ENCODE measurements at regions not wholly inside any gene's neighbourhood (a gene's known extent, or its start where the extent isn't known, plus 50 kb on each side); places are given as distances from the start of the nearest gene placed in this dataset.
"Not testable (repeated sequence)": the region's sequence is repeated elsewhere in the genome, so short reads cannot be mapped to it uniquely, and the experiment has no call there.

DNA sequence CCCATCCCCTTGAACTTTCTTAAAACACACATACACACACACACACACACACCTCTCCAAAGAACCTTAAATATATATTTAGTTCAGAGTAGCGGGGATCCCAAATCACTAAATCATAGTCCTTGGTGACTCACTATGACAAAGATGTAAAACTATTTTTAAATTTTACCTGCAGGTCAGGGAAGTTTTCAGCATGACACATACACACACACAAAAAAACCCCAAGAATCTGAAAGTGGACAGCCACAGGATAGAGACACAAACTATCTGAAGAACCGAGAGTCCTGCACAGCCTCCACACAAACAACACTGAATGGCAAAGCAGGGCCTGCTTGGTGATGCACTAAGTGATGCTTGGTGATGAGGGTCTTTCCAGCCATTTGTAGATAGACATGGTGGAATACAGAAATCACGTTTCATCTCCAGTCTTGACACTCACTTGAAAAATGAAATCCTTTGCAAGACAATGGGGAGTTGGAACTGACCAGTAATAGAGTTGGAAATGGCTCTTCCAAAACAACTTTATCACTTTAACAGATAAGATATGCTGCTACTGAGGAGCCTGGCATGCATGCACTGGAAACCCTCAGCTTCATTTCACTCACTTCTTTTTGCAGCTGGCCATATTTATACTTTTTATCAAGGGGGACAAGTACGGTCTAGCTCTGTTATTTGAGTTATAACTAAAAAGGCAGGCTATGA lies 307.3 kb downstream of the RAPGEF2 start:
- no peaks in the 10 kb centered on the region for H3K36me3 Mint-ChIP-seq
- H3K9me3 Mint-ChIP-seq, result no peaks in the 10 kb centered on the region
- DNase-seq (ENCODE audit: low spot score in 2 of 2), result no peak
- no peak for ATAC-seq
- no peak overlapping the region for H3K27ac Mint-ChIP-seq

DNA sequence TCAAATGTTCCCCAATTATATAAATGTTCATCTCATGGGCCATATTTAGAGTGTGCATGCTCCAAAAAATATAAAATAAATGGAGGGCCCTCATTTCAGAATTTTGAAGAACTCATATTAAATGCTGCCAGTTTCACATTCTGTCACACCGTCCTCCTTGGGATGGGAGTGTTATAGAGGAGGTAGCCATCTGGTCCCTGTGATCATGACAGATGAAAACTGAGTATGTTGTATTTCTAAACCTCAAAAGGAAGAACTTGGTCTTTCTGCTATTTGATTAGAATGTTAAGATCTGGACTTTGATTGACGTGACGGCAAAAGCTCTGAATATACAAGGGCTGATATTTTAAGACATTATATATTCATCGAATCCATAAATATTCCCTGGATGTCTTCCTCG lies 308.0 kb downstream of the RAPGEF2 start:
- Mint-ChIP-seq H3K9me3 (no peaks in the 10 kb centered on the region), H3K36me3 (no peaks in the 10 kb centered on the region), H3K27ac (no peak overlapping the region)
- ATAC-seq (no peak), DNase-seq (ENCODE audit: low spot score in 2 of 2) (no peak)

DNA sequence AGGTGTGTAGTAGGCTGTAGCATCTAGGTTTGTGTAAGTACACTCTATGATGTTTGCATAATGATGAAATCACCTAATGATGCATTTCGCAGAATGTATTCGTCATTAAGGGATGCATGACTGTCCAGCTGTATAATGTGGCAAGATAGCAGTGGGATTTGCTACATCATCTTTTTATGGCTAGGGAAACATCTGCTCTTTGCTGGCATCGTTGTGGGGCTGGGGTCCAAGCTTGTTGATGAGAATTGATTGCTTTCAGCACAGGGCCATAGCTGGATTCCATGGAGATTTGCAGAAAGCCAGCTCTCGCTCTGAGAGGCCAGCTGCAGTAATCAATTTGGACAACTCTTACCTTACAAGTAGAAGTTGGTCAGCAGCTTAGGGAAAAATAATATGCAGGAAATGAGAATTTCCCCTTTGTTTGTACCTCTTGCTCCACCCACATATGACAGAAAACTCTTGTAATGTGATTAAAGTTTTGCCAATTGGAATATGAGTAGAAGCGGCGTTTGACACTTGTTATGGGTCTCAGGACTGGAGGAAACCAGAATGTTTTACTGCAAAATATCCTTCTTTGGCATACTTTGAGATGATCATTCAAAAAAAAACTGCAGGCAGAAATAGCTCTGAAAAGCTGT lies 310.5 kb downstream of the RAPGEF2 start:
- H3K9me3 Mint-ChIP-seq, result peaks cover 0 to 5% of the 10 kb centered on the region in 2 donors
- DNase-seq (ENCODE audit: low spot score in 2 of 2) (no peak), ATAC-seq (no peak)
- no peaks in the 10 kb centered on the region for H3K36me3 Mint-ChIP-seq
- H3K27ac Mint-ChIP-seq, result no peak overlapping the region

DNA sequence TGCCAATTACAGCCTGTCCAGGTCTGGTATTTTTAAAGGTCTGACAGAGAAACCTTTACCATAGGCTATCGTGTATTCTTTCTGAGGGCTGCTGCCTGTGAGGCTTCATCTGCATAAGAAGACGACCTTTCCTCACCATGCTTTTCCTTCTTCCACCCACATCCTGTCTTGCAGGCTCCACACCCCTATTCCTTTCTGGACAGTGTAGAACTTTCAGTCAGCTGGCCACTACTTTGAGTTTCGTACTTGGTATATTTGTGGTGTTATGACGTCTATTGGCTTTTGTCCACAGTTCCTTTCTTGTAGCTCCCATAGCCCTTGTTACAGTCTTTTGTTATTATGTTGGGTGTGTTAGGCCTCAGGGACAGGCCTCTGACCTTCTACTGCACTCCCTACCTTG lies 311.4 kb downstream of the RAPGEF2 start:
- DNase-seq (ENCODE audit: low spot score in 2 of 2) (no peak), ATAC-seq (no peak)
- Mint-ChIP-seq H3K36me3 (no peaks in the 10 kb centered on the region), H3K27ac (peak overlapping the region in 1 of 2 donors; percentile 58), H3K9me3 (peaks cover 0 to 5% of the 10 kb centered on the region in 2 donors)

DNA sequence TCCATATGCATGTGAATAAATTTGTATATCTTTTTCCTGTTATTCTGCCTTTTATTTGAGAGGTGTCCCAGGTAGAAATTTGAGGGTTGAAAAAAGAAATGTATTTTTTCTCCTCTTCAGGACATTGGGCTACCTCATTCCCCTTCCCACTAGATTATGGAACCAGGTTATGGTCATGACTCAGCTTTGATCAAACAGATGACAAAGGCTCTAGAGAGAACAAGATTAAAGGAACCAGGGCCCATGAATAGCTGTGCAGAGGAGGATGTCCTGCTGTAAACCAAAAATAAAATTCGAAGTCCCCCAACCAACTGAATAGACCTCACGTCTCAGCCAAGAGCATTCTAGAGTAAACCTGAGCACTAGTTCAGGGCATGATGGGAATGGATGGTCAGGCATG lies 313.2 kb downstream of the RAPGEF2 start:
- no peaks in the 10 kb centered on the region for H3K36me3 Mint-ChIP-seq
- ATAC-seq (no peak), DNase-seq (ENCODE audit: low spot score in 2 of 2) (no peak)
- H3K9me3 Mint-ChIP-seq, result peaks cover 0 to 9% of the 10 kb centered on the region in 2 donors
- no peak overlapping the region for H3K27ac Mint-ChIP-seq

DNA sequence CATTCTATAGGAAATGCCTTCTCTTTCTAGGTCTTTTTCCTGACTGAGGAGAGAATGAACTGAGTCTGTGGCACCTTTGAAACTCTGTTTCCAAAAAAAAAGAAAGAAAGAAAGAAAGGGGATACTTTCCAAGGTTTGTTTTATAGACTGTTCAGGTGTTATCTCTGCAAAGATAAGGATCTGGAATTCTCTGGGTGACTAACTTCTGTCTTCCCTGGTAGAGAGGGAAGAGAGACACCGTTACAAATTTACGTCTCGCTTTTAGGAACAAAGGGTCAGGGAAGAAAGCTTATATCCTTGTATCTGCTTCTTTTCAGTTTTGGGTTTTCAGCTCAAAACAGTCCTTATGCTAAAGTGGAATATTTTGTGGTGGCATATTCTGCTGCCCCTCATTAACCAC lies 314.1 kb downstream of the RAPGEF2 start:
- Mint-ChIP-seq H3K27ac (no peak overlapping the region), H3K36me3 (no peaks in the 10 kb centered on the region), H3K9me3 (peaks cover 0 to 9% of the 10 kb centered on the region in 2 donors)
- no peak for DNase-seq (ENCODE audit: low spot score in 2 of 2)
- ATAC-seq, result no peak

DNA sequence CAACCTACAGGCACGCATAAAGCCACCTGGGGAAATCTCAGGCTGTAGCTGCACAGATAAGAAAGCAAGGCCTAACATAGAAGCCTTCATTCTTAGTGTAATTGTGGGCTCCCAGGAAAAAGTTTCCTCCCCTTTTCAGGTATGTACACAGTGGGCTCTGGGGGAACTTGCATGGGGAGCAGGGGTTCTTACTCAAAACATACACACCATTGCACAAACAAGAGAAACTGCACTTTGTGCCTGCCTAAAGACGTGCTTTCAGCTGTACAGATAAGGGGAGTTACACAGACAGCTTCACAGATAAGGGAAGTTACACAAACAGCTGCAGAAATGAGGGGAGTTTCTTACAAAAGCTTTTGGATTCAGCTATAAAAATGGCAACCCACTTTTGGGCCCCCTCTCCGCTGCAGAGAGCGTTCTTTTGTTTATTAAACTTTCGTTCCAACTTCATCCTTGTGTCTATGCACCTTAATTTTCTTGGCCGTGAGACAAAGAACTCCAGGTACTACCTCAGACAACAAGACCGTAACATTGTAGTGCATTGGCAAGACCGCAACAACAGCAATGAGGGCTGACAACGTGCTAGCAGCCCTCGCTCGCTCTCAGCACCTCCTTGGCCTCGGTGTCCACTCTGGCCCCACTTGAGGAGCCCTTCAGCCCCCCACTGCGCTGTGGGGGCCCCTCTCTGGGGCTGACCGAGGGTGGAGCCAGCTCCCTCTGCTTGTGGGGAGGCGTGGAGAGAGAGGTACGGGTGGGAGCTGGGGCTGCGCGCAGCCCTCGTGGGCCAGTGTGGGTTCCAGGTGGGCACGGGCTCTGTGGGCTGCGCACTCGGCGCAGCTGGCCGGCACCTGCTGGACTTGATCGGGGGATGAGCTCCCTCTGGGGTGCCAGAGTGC lies 317.5 kb downstream of the RAPGEF2 start:
- no peak overlapping the region for H3K27ac Mint-ChIP-seq
- peaks cover 0 to 9% of the 10 kb centered on the region in 2 donors for H3K9me3 Mint-ChIP-seq
- H3K36me3 Mint-ChIP-seq, result no peaks in the 10 kb centered on the region
- ATAC-seq (no peak), DNase-seq (ENCODE audit: low spot score in 2 of 2) (no peak)

DNA sequence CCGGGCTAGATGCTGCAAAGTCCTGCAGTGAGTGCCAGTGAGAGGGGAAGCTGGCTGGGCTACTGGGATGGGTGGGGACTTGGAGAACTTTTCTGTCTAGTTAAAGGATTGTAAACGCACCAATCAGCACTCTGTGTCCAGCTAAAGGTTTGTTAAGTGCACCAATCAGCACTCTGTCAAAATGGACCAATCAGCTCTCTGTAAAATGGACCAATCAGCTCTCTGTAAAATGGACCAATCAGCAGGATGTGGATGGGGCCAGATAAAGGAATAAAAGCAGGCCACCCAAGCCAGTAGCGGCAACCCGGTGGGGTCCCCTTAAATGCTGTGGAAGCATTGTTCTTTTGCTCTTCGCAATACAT lies 318.2 kb downstream of the RAPGEF2 start:
- not testable (repeated sequence) for DNase-seq (ENCODE audit: low spot score in 2 of 2); ATAC-seq; H3K36me3 Mint-ChIP-seq; H3K27ac Mint-ChIP-seq; H3K9me3 Mint-ChIP-seq

DNA sequence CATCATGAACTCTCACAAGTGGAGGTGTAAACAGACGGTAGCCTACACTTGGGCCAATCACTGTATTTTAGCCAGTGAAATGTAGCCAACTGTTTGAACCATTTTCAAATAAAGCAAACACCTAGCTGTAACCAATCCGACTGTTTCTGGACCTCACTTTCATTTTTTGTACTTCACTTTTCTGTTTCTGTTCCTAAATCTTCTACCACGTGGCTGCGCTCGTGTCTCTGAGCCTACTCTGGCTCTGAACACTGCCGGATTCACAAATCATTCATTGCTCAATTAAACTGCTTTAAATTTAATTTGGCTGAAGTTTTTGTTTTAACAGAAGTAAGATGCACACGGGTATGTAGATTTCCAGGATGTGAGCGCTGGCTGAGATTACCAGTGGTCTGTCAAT lies 319.1 kb downstream of the RAPGEF2 start:
- no peak for ATAC-seq
- Mint-ChIP-seq H3K9me3 (peaks cover 0 to 9% of the 10 kb centered on the region in 2 donors), H3K27ac (no peak overlapping the region), H3K36me3 (no peaks in the 10 kb centered on the region)
- DNase-seq (ENCODE audit: low spot score in 2 of 2), result no peak

DNA sequence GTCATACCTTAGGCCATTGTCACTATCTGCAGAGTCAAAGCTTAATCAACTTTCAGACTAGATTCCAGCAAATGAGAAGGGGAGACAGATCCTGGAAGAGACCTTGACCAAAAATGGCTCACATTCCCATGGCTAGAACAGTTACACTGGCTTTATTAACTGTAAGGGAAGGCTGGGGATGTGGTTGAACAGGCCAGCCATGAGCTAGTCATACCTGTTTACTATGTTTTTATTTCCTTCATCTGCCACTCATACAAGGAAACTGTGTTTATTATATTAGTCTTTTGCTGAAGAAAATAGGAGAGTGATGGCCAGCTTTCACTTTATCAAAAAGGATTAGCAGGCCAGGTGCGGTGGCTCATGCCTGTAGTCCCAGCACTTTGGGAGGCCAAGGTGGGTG lies 319.7 kb downstream of the RAPGEF2 start:
- H3K27ac Mint-ChIP-seq, result no peak overlapping the region

DNA sequence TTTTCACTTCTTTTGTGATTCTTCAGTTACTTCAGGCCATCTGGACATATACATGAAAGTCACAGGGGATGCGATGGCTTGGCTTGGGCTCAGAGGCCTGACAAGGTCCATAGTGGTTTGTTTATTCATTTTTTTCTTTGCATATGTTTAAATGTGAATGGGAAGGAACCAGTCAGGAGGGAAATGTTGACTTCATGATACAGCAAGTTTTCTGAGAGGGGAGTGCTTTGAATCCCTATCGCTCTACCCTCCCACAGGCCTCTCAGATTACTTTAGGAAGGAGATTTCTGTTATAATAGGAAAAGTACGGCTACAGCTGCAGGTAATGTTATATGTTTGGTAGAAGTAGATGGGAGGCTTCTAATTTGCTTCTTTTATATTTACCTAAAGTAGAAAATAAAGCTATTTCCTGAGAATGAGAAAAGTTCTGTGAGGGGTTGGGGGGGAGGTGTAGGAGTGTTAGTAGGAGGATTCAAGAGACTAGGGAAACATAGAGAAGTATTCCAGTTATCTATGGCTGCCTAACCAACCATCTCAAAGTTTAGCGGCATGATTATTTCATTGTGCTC lies 322.9 kb downstream of the RAPGEF2 start:
- no peaks in the 10 kb centered on the region for H3K36me3 Mint-ChIP-seq
- no peaks in the 10 kb centered on the region for H3K9me3 Mint-ChIP-seq
- DNase-seq (ENCODE audit: low spot score in 2 of 2) (no peak), ATAC-seq (no peak)
- H3K27ac Mint-ChIP-seq, result no peak overlapping the region

More for the DNA sequence above, 319.7 kb downstream of the RAPGEF2 start:
- H3K36me3 Mint-ChIP-seq, result no peaks in the 10 kb centered on the region
- H3K9me3 Mint-ChIP-seq, result peaks cover 0 to 4% of the 10 kb centered on the region in 2 donors
- ATAC-seq, result no peak
- no peak for DNase-seq (ENCODE audit: low spot score in 2 of 2)

DNA sequence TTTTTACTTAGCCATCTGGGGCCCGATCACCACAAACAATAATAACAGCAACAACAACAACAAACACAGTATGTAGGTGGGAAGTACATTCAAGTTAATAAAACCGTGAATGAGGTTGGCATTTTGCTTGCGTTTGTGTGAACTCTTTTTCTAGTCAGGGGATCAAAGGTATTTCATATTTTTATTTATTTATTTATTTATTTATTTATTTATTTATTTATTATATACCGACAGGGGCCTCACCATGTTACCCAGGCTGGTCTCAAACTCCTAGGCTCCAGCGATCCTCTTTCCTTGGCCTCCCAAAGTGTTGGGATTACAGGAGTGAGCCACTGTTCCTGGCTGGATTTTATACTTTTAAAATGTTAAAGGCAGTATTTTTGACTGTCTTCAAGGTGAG lies 325.4 kb downstream of the RAPGEF2 start:
- ATAC-seq (no peak), DNase-seq (ENCODE audit: low spot score in 2 of 2) (no peak)
- no peaks in the 10 kb centered on the region for H3K9me3 Mint-ChIP-seq
- no peaks in the 10 kb centered on the region for H3K36me3 Mint-ChIP-seq
- no peak overlapping the region for H3K27ac Mint-ChIP-seq

DNA sequence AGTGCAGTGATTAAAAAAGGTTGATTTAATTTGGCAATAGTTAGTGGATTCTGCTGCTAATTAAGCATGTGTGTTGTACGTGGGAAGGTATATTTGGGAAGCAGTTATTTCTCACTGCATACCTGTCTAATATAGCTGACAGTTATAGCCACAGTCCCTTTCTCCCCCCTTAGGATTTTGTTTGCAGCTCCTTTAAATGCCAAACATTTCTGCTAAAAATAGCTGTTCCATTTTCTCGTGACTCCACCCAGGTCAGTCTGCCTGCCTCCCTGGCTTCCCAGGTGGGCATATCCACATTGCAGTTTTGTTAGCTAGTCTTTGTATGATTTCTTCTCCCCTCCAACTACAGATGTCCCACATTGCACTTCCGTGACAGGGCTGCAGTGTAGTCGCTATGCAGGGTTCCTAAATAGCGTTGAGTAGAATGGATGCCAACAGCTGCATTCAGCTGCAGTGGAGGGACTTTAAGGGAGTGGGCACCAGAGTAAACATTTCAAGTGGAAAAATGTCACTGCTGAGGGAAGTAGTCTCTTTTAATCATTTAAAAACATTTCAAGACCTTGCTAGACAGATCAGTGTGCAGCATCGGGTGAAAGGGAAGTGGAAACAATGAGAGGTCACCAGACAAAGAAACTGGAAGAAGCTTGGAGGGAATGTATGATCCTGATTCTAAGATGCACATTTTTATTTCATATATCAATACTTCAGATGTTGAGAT lies 326.3 kb downstream of the RAPGEF2 start:
- Mint-ChIP-seq H3K36me3 (no peaks in the 10 kb centered on the region), H3K27ac (no peak overlapping the region), H3K9me3 (no peaks in the 10 kb centered on the region)
- peak in 1 of 2 donors; percentile 16 for ATAC-seq
- no peak for DNase-seq (ENCODE audit: low spot score in 2 of 2)

DNA sequence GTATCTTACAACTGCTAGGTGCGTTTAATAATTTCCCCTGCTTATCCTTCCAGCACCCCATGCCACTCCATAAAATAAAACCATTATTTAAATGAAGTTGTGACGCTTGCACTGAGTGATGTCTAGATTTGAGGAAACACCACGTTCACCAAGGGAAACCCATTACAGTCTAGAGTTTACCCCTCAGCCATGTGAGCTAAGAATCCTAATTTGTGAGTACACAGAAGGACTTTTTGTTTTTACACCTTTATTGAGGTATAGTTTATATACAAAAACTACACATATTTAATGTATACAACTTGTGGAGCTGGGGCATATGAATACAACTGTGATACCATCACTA lies 326.8 kb downstream of the RAPGEF2 start:
- peak in 1 of 2 donors; percentile 30 for ATAC-seq
- H3K9me3 Mint-ChIP-seq, result no peaks in the 10 kb centered on the region
- DNase-seq (ENCODE audit: low spot score in 2 of 2), result no peak
- no peak overlapping the region for H3K27ac Mint-ChIP-seq
- H3K36me3 Mint-ChIP-seq, result no peaks in the 10 kb centered on the region

DNA sequence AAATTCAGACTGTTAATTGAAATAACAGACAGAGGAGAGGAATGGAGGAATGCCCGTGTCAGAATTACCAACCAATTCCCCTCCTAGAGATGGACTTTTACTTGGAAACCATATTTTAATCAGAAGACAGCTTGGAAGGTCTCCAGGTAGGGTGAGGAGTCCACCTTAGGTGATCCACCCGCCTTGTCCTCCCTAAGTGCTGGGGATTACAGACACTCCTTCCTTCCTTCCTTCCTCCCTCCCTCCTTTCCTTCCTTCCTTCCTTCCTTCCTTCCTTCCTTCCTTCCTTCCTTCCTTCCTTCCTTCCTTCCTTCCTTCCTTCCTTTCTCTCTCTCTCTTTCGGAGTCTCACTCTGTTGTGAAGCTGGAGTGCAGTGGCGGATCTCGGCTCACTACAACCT lies 328.0 kb downstream of the RAPGEF2 start:
- Mint-ChIP-seq H3K36me3 (no peaks in the 10 kb centered on the region), H3K27ac (no peak overlapping the region), H3K9me3 (no peaks in the 10 kb centered on the region)
- ATAC-seq (no peak), DNase-seq (ENCODE audit: low spot score in 2 of 2) (no peak)

DNA sequence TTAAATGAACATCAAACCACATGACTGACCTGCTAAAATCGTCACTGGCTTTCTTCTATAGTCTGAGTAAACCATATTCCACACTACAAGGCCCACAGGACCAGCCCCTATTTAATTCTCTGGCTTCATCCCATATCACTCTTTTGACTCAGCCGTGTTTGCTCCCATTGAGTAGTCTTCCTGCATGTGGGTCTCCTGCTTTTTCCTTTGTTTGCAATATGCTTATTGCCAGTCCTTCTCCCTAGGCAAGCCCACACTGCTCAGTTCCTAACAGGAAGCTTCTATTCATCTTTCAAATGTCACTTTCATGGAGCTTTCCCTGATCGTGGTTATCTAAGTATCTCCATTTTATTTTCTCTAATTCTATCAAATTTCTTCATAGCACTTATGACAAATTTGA lies 329.6 kb downstream of the RAPGEF2 start:
- Mint-ChIP-seq H3K36me3 (no peaks in the 10 kb centered on the region), H3K9me3 (no peaks in the 10 kb centered on the region), H3K27ac (no peak overlapping the region)
- ATAC-seq (no peak), DNase-seq (ENCODE audit: low spot score in 2 of 2) (no peak)

DNA sequence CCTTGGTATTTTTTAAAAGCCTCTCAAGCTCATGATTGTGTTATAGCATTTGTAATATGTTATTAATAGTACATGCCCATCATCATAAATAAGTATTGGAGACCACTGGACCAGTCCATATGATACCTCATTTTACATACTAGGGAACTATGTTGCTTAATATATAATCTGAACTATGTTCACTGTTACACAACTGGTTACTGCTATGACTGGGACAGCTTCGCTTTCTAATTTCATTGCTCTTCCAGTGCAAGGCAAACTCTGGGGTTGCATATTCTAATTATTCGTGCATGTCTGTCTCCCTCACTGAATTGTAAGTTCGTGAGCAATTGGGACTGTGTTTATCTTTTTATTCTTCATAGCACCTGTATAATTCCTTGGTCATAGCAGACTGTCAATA lies 330.5 kb downstream of the RAPGEF2 start:
- DNase-seq (ENCODE audit: low spot score in 2 of 2) (no peak), ATAC-seq (no peak)
- no peaks in the 10 kb centered on the region for H3K36me3 Mint-ChIP-seq
- H3K9me3 Mint-ChIP-seq, result no peaks in the 10 kb centered on the region
- H3K27ac Mint-ChIP-seq, result no peak overlapping the region
